Fibroblast of skin of abdomen (primary cell): ENCODE measurements at regions not wholly inside any gene's neighbourhood (a gene's known extent, or its start where the extent isn't known, plus 50 kb on each side); places are given as distances from the start of the nearest gene placed in this dataset.

Experiments
- DNase-seq: peaks from one replicate; pipeline ENCODE4 v3.0.0-alpha.2; 2013

GRCh38 chr18:69217196-69218000 lies 183.3 kb upstream of the DOK6 start:
- no peak for DNase-seq

DNA sequence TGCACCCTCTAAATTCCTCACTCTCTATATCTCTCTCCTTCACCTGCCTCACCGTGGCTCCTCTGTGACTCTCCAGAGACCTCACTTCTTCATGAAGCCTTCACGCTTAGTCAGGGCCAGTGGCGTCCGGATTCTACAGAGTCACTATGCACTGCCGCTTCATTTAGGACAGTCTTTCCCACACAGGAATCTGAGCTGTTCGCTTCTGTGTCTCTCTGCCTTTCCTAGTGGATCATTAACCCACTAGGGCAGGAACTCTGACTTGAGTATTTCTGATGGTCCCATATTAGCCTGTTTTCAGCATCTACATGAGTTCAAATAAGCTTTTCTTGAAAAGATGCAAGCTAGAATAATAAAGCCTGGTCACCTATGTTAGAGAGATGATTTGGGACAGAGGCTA lies 180.2 kb upstream of the DOK6 start:
- no peak for DNase-seq

GRCh38 chr18:69222089-69222488 lies 178.6 kb upstream of the DOK6 start:
- no peak for DNase-seq

GRCh38 chr18:69226971-69227370 lies 173.7 kb upstream of the DOK6 start:
- DNase-seq: no peak

- DNase-seq: no peak
Observed at GRCh38 chr18:69230204-69230603, 170.5 kb upstream of the DOK6 start.

GRCh38 chr18:69233465-69234054 lies 167.1 kb upstream of the DOK6 start:
- DNase-seq: peak; percentile 66

DNA sequence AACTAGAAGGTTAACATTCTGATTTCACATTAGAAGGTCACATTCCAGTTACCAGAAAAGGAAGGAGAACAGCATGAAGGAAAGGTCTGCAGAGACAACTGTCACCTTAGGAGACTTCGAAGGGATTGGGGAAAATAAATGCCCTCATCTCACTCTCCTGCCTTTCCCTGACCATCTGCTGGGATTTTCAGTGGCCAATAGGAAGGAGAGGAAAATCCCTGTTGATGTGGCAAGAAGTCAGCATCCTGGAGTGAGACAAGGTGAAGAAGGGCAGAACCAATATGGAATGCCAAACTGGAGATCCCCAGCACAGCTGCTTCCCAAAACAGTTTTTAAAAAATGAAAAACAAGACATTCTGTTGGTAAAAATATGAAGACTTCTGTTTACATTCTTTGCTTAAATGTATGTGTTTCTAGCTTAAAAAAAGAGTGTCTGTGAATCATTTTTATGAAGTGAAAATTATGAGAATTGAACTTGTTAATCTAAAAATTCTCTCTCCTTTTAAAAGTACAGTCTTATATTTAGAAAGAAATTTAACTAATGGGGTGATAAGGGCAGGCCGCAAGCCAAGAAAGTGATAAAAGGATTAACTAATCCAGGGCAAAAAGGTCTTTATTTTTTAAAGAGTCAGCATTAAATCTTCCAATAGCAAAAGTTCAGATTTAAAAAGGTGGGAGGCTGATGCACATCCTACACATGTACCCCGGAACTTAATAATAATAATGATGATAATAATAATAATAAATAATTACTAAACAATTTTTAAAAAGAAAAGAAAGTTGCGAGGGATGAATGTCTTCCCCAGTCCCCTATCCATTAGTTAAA lies 160.6 kb upstream of the DOK6 start:
- no peak for DNase-seq

DNA sequence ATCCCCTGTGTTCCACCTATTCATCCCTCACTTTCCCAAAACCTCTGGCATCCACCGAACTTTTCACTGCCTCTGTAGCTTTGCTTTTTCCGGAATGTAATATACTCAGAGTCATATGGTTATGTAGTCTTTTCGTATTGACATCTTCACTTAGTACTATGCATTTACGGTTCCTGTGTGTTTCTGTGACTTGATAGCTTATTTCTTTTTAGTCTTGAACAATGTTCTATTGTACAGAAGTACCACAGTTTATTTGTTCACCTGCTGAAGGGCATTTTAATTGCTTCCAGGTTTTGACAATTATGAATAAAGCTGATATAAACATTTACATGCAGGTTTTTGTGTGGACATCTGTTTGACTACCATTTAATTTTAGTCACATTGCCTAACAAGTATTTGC lies 154.7 kb upstream of the DOK6 start:
- no peak for DNase-seq

GRCh38 chr18:69250305-69251151 lies 150.2 kb upstream of the DOK6 start:
- peak; percentile 72 for DNase-seq

- DNase-seq: peak; percentile 94
Observed at GRCh38 chr18:69257861-69258458, 142.7 kb upstream of the DOK6 start.

DNA sequence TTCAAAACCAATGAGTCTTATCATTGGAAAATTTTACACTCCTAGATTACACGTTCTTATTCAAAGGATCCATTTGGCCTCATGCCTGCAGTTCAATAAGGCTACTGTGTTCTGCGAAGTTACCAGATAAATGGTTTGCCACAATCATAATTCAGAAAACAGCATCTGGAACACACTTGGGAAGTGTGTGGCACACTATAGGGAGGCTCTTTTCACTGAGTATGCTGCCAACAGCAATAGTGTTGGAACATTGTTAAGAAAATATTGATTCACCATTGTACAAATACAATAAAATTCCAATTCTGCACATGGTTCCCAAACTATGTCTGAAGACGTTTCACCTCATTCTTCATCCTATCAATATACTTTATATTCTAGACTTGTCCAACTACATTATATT lies 141.4 kb upstream of the DOK6 start:
- DNase-seq: no peak

DNA sequence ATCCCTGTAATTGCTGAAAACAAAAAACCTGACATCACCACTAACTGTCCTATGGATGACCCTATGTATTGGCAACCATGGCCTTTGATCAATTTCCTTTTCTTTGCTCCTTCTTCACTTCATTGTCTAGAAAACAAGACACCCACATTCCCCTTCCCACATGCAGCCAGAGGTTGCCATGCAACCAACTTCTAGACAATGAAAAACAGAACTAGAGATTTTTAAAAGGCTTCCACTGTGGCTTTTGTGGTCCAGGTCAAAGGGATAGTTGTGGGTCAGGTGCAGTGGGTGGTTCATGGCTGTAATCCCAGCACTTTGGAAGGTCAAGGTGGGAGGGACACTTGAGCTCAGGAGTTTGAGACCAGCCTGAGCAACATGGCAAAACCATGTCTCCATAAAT lies 139.3 kb upstream of the DOK6 start:
- DNase-seq: no peak

- DNase-seq: no peak
Observed at GRCh38 chr18:69265656-69266055, 135.0 kb upstream of the DOK6 start.

GRCh38 chr18:69267895-69268294 lies 132.8 kb upstream of the DOK6 start:
- no peak for DNase-seq

DNA sequence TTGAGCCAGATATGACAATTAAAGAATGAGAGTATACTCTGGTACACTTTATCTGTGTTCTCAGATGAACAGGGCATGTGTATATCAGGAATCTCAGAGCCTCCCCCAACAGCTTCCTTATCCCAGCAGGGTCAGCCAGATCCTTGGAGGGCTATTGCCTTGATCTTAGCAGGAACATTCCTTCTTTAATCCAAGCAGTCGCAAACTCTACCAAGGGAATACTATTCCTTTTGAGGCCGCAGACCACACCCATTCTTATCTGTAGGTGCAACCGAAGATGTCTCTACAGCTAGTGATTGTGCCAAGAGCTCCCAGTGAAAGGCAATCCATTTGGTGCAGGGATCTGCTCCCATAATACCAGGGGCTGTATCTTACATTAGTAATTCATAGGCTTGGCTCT lies 118.3 kb upstream of the DOK6 start:
- no peak for DNase-seq

- no peak for DNase-seq
Observed at GRCh38 chr18:69291044-69291443, 109.6 kb upstream of the DOK6 start.

DNA sequence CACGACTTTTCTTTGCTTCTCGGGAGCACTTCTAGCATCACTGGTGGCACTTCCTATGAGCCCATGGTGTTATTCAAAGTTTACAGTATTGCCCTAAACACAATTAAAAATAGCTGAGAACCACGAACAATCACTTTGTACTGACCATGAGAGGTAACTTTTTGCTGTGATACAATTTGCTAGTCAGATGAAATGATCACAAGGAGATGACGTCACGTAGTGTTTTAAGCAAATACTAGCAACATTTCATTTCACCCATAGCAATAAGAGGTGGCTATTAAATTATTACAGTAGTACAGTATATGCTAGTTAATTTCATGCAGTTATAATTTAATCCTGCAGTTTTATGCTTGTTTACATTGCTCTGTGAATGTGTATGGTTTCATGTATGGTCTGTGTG lies 108.9 kb upstream of the DOK6 start:
- DNase-seq: no peak

DNA sequence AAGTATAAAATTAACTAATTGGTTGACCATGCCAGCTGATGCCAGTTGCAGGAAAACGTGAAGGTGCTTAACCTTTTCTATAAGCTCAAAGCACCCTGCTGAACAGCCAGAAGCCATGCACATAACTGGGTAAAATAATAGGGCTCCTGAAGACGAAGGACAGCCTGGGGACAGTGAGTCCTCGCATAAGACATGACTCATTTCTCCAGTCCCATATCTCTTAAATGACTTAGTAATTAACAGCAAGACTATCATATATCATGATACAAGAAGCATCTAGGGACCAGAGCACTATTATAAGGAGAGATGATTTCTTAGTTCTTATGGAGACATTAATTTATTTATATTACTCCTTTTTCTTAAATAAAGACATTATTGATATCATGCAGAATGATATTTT lies 100.5 kb upstream of the DOK6 start:
- no peak for DNase-seq

GRCh38 chr18:69308619-69309018 lies 92.1 kb upstream of the DOK6 start:
- DNase-seq: no peak

DNA sequence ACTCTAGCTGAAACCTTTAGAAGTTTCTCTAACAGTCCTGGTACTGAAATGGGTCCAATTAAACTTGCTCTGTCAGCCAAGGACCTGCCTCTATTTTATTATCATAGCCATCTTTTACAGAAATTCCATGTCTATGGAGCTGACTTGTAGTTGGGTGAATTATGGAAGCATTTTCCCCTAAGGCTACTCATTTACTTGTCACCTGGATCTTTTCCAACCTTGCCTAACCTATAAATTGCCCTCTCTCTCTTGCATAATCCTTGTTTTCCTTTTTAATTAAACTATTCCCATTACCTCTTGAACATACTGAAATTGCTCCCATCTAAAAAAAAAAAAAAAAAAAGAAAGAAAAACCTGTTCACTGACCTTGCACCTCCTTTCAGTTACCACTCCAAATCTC lies 74.6 kb upstream of the DOK6 start:
- no peak for DNase-seq

DNA sequence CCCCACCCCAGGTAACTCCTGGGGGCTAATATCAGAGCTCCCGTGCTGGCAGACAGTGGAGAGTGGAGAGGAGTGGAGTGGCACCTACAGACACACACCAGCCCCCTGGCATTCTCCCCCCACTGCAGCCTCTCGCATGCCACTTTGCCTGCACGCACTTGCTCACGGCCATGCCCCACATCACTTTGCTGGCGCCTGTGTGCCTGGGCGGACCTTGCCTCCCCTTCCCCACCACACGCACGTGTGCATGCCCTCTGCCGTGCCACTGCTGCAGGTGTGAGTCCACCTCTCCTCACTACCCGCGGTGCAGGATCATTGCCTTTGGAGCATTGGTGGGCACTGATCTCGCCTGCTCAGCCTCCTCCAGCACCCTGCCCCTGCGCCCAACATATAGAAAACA lies 72.6 kb upstream of the DOK6 start:
- no peak for DNase-seq

DNA sequence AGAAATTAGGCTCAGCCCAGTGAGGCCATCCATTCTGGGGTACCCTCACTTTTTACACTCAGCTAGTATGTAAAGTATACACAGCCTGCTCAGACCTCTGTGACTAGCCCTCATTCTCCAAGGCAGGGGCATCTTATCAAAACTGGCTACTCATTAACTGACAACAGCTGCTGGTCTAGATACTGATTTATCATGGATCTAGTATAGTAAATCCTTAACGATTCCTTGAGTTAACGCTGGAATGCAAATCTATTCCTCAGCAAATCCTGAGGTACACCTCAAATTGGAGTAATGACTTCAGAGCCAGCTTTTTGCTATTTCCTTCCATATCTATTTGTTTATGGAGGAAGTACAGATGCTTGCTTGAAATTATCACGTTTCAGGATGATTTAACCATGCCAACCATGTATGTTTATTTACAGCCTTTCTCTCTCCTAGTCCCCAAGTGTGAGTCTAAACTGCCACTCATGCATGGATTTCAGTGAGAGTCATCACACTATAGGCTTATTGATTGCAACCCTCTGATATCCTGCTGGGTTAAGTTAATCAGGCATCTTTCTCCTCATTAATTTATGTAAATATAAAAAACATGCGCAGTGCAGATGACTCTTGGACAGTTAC lies 70.2 kb upstream of the DOK6 start:
- DNase-seq: no peak
